ENCODE measurements at regions not wholly inside any gene's neighbourhood (a gene's known extent, or its start where the extent isn't known, plus 50 kb on each side); places are given as distances from the start of the nearest gene placed in this dataset.

DNA sequence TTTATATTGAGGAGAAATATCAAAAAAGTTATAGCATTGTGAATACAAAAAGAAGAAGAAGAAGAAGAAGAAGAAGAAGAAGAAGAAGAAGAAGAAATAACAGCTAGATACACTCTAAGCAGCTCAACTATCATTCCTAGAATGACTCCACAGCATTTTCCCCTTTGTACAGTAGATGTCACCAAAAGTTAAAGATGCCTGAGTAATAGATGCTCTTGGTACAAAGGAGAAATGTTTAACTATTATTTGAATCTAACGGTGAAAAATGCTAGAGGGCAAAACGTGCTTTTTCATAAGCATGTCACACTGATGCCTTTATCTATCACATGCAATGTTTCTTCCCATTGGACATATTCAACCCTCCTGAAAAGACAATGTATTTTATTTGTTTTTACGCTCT lies 178.4 kb upstream of the GPRIN3 start:
- CTCF ChIA-PET, result interaction anchor here (0.5 to 5.2 kb wide), 82 partner anchors 9 to 808 kb away, joined by 3 to 78 read pairs (median 6); partner anchors contain the start of gene MMRN1
- TF ChIP-seq GATA2 (IDR thresholded peaks at IDR 0.05; ENCODE audit: insufficient read depth, insufficient read length, low read depth, low read length) (no peak), EZH2 (IDR thresholded peaks at IDR 0.05; ENCODE audit: borderline replicate concordance, low read depth, low read length, severe bottlenecking) (no peak), JUN (IDR thresholded peaks at IDR 0.05; ENCODE audit: borderline replicate concordance, insufficient read depth, insufficient read length, low read depth) (no peak), MYC (IDR thresholded peaks at IDR 0.05; ENCODE audit: low read depth, low read length) (no peak)
- TF ChIP-seq, protein P1, sequence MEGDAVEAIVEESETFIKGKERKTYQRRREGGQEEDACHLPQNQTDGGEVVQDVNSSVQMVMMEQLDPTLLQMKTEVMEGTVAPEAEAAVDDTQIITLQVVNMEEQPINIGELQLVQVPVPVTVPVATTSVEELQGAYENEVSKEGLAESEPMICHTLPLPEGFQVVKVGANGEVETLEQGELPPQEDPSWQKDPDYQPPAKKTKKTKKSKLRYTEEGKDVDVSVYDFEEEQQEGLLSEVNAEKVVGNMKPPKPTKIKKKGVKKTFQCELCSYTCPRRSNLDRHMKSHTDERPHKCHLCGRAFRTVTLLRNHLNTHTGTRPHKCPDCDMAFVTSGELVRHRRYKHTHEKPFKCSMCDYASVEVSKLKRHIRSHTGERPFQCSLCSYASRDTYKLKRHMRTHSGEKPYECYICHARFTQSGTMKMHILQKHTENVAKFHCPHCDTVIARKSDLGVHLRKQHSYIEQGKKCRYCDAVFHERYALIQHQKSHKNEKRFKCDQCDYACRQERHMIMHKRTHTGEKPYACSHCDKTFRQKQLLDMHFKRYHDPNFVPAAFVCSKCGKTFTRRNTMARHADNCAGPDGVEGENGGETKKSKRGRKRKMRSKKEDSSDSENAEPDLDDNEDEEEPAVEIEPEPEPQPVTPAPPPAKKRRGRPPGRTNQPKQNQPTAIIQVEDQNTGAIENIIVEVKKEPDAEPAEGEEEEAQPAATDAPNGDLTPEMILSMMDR (IDR thresholded peaks at IDR 0.05; ENCODE audit: extremely low read depth in 1 of 2, insufficient read depth in 1 of 2, low read depth in 1 of 2, low read length in 2 of 2), result peak; percentile 43 to 45

More for the DNA sequence above, 178.4 kb upstream of the GPRIN3 start:
- no peak overlapping the region for H3K9ac ChIP-seq (replicated peaks; ENCODE audit: extremely low read depth, insufficient read depth, low read length)
- no peaks in the 10 kb centered on the region for H3K36me3 ChIP-seq (ENCODE audit: control insufficient read depth in 2 of 2, extremely low read depth in 1 of 2, insufficient read depth in 2 of 2, low read length in 2 of 2)
- POLR2A ChIA-PET, result interaction anchor here (0.6 to 1.0 kb wide), 2 partner anchors 195 to 383 kb away, joined by 3 read pairs; no protein-coding TSS in a partner anchor
- H3K9me3 ChIP-seq (replicated peaks; ENCODE audit: control insufficient read depth, insufficient read depth, low read length), result no peaks in the 10 kb centered on the region
- intact Hi-C loops (cut with micrococcal nuclease) (loop anchor here (1.0 to 10.0 kb wide), 7 partner anchors 101 to 639 kb away; partner anchors contain the start of genes CCSER1 and SNCA), dilution Hi-C loops (cut with MboI; ENCODE audit: extremely low pct_ligation_motif_present, low sequenced_read_pairs) (no loop called here)
- no TSS peak for BruUV-seq (replicated peaks)
- DNase-seq (ENCODE audit: low read depth, low spot score) (peak; percentile 86), FAIRE-seq (peak; percentile 28)
- H3K9me1 ChIP-seq (replicated peaks; ENCODE audit: control insufficient read depth, extremely low read depth, insufficient read depth, low read length), result no peaks in the 10 kb centered on the region
- H4K20me1 ChIP-seq (replicated peaks; ENCODE audit: control insufficient read depth, extremely low read depth, insufficient read depth, low read length), result no peaks in the 10 kb centered on the region
- H3K27ac ChIP-seq (ENCODE audit: insufficient read depth, low read depth, low read length), result no peak overlapping the region
- no peaks in the 10 kb centered on the region for H3K79me2 ChIP-seq (ENCODE audit: control insufficient read depth, insufficient read depth, low read length)
- H3K27me3 ChIP-seq (ENCODE audit: control insufficient read depth in 2 of 2, insufficient read depth in 2 of 2, low read length in 2 of 2), result no peaks in the 10 kb centered on the region
- peaks cover 26% of the 10 kb centered on the region for H3K4me1 ChIP-seq (ENCODE audit: control insufficient read depth, extremely low read depth, insufficient read depth, low read length)
- no peak overlapping the region for H3K4me3 ChIP-seq (replicated peaks in 1 of 3; ENCODE audit: insufficient read depth in 1 of 3, low read depth in 1 of 3, low read length in 3 of 3)
- no peak overlapping the region for H2AFZ ChIP-seq (ENCODE audit: low read depth, low read length)
- H3K4me2 ChIP-seq (ENCODE audit: insufficient read depth, low read length), result no peak overlapping the region
